Fibroblast of villous mesenchyme (primary cell): ENCODE measurements at regions not wholly inside any gene's neighbourhood (a gene's known extent, or its start where the extent isn't known, plus 50 kb on each side); places are given as distances from the start of the nearest gene placed in this dataset.

Source experiments
- DNase-seq: peaks from one replicate; pipeline ENCODE4 v3.0.0-alpha.2; 2010; ENCODE audit warnings: low read depth
- H3K4me3 ChIP-seq: 2 replicates; pipeline ENCODE4 v1.5.1; 2011; ENCODE audit warnings: low read depth, mild to moderate bottlenecking, low read length
- CTCF ChIP-seq: IDR thresholded peaks from 2 replicates; pipeline ENCODE4 v1.5.1; 2012; ENCODE audit warnings: low read depth, mild to moderate bottlenecking, low read length; ENCODE audit not compliant: insufficient read depth

- TF ChIP-seq CTCF: no peak
- DNase-seq: no peak
- H3K4me3 ChIP-seq: no peak overlapping the region
These were observed 398.9 kb upstream of the NR2F2 start for GRCh38 chr15:95931619-95932018.

GRCh38 chr15:95932141-95932540, 398.4 kb upstream of the NR2F2 start:
- no peak for TF ChIP-seq CTCF
- no peak for DNase-seq
- H3K4me3 ChIP-seq: no peak overlapping the region

GRCh38 chr15:95932676-95933075, 397.8 kb upstream of the NR2F2 start:
- TF ChIP-seq CTCF: no peak
- DNase-seq: peak; percentile 90
- H3K4me3 ChIP-seq: no peak overlapping the region

GRCh38 chr15:95935852-95936251, 394.6 kb upstream of the NR2F2 start:
- no peak overlapping the region for H3K4me3 ChIP-seq
- no peak for TF ChIP-seq CTCF
- no peak for DNase-seq

- H3K4me3 ChIP-seq: no peak overlapping the region
- no peak for TF ChIP-seq CTCF
- DNase-seq: peak; percentile 69
These were observed 393.4 kb upstream of the NR2F2 start for GRCh38 chr15:95937128-95937528.

GRCh38 chr15:95940431-95940985, 390.0 kb upstream of the NR2F2 start:
- DNase-seq: no peak
- no peak for TF ChIP-seq CTCF

GRCh38 chr15:95944193-95944592, 386.3 kb upstream of the NR2F2 start:
- no peak for DNase-seq
- TF ChIP-seq CTCF: no peak
- no peak overlapping the region for H3K4me3 ChIP-seq

More at GRCh38 chr15:95940431-95940985, 390.0 kb upstream of the NR2F2 start:
- H3K4me3 ChIP-seq: no peak overlapping the region
